GDM1 (cell line): ENCODE measurements at regions not wholly inside any gene's neighbourhood (a gene's known extent, or its start where the extent isn't known, plus 50 kb on each side); places are given as distances from the start of the nearest gene placed in this dataset.

Experiments
- DNase-seq: peaks from one replicate; lab custom pipeline; 2025; lab: John Stamatoyannopoulos, UW

DNA sequence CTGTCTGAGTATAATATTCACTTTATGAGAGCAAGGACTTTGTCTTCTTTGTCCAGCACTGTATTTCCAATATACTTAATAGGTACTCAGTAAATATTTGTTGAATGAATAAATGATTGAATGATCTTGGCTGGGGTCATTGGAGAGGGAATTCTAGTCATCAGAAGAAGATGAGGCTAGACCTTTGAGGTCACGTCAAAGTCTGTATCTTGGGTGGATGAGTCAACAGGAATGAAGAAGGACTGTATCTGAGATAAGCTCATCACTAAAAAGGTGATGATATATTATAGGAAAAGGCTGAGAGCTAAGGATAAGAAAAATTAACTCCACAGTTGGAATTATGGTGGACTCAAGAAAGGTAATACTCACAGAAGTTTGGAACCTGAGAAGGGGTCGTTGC is 125.1 kb upstream of the MAGI3 start:
- DNase-seq: no peak

DNA sequence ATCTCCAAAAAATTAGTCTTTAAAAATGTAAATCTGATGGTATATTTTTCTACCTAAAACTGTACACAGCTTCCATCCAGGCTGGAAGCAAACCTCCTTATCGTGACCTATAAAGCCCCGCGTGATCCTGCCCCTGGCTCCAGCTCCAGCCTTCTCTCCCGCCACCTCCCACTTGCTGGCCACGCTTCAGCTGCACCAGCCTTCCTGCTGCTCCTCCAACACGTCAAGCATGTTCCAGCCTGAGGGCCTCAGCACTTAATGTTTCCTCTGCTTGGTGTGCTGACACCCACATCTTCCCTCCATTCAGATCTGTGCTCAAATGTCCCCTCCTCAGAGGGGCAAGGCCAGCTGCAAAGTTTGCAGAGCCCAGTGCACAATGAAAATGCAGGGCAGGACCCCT is 123.5 kb upstream of the MAGI3 start:
- no peak for DNase-seq

DNA sequence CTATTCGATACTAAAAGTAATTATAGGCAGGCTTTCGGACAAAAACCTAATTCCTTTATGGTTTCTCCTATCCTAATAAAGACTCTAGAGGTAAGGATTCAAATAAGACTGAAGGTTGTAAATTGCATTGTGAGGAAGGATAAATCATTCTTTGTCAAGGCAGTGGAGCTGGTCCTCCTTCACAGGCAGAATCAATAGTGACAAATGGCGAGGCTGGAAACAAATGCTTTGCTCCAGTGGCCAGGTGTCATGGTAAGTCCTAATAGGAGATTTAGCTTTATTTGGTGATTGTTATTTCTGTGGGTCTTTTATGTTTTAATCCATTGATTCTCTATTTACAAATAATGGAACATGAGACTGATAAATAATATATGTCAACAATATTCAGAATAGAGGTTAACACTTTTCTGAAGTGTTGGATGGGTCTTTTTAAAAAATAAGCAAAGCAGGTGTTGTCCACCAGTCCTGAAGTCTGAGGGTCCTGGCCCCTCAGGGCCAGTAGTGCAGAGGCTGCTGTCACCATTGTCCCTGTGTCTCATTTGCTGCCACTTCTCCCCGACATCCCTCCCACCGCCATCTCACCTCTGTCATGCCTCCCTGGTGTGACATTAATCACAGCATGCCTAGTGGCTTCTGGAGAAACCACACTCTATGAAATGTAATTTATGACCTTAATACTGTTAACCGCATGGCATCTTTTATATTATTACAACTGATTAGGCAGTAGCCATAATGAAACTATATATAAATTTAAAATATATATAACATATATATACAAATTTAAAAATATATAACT is 120.9 kb upstream of the MAGI3 start:
- DNase-seq: no peak

DNA sequence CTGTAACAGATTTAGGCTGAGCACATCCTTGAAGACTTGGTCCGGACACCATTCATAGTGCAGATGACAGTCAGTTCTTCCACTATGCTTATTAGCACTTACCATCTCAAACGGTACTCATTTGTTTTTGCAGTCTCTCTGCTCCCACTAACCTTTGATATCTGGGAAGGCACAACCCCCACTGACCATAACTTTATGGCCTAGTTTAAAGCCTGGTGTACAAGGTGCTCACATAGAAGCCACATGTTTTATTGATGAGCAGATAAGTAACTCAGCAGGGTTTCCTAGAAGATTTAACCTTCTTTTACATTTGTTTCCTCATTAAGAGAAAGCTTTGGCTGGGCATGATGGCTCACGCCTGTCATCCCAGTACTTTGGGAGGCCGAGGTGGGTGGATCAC is 119.3 kb upstream of the MAGI3 start:
- no peak for DNase-seq

GRCh38 chr1:113275083-113275482 is 115.2 kb upstream of the MAGI3 start:
- DNase-seq: no peak

- no peak for DNase-seq
These were observed 114.6 kb upstream of the MAGI3 start for GRCh38 chr1:113275691-113276090.

GRCh38 chr1:113276507-113276906 is 113.8 kb upstream of the MAGI3 start:
- DNase-seq: no peak

GRCh38 chr1:113278371-113278770 is 111.9 kb upstream of the MAGI3 start:
- no peak for DNase-seq

GRCh38 chr1:113278777-113279176 is 111.5 kb upstream of the MAGI3 start:
- DNase-seq: no peak

DNA sequence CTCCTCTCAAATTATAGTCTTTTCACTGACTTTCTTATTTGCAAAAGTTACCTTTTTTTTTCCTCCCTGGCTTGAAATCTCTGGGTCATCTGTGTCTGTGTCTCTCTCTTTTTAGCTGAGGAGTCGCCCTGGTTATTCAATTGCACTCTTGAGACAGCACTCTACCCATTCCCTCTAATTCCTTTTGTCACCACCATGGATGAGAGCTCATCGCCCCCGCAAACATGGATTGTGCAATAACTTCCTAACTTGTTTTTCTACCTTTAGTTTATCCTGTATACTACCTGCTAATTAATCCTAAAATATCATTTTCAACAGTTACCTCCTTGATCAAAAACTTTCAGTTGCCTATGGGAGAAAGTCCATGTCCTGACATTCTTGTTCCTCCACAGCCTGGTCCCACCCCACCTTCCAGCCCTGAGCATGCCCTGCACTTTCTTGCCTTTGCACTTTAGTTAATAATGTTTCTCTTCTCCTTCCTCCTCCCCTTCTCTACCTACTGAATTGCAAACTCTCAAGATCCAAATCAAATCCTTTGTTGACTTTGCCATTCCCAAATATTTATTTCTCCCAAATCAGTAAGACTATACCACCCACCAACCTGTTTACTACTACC is 110.4 kb upstream of the MAGI3 start:
- no peak for DNase-seq

GRCh38 chr1:113280581-113280980 is 109.7 kb upstream of the MAGI3 start:
- no peak for DNase-seq

DNA sequence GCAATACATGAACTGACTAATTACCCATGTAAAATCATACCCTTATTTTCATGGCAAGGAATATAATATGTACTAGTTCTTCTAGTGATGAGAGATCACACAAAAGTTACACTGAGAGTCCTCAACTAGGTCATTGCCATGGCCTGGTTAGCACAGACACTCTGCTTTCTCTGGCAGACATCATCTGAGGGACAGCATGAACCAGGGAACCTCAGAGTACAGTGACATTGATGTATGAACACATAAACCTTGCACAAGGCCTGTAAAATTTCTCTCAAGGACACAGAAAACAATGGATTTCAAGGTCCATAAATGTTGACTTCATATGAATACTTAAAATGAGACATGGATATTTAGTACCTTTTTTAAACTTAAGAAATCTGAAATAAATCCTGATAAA is 108.8 kb upstream of the MAGI3 start:
- DNase-seq: no peak

GRCh38 chr1:113282008-113282892 is 108.1 kb upstream of the MAGI3 start:
- no peak for DNase-seq

DNA sequence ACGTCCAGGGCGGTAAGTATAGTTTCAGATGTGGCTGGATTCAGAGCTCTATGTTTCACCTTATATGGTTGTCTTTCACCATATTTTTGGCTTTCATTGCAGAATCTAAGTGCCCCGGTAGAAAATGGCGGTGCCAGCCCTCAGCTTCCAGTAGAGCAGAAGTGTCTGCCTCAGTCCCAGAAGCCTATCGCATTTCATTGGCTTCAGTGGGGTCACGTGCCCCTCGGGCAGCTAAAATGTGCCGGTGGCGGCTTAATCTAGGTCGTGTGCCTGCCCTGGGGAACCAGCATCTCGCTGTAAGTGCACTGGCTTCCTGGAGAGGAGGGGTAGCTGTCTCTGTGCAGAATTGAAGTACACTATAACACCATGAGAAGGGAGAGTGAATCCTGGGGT is 107.4 kb upstream of the MAGI3 start:
- no peak for DNase-seq

DNA sequence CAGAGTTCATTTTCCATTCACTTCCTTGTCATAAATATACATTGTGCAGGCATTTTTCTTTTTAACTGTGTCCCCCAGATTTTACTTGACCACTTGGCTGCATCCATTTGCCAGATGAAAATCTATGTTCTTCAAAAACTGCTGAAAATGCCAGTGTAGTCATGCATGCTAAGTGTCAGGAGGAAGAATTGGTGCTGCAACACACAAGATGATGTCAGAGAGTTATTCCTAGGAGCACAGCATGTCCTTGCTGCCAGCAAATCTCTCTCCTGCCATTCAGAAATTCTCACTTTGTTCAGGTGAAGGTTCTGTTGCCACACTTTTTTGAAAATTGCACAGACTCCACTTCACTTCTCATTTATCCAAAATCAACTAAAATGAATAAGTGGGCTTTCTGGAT is 106.4 kb upstream of the MAGI3 start:
- no peak for DNase-seq

DNA sequence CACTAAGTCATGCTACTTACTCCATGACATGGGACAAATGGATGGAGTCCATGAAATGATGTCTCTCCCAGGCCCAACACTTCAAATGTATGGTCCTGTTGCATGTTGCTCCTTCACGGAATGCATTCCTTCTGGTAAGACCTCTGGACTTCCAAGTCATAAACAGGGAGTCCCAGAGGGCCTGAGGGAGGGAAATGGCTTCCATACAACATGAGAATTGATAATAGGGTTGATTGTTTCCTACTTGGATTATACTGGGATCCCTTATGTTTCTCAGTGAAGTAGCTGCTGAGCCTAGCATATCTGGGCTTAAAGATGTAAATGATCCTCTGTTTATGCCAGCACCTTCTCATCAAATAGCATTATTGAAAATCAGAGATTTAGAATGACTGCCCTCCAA is 104.2 kb upstream of the MAGI3 start:
- no peak for DNase-seq

GRCh38 chr1:113291777-113292602 is 98.3 kb upstream of the MAGI3 start:
- no peak for DNase-seq

DNA sequence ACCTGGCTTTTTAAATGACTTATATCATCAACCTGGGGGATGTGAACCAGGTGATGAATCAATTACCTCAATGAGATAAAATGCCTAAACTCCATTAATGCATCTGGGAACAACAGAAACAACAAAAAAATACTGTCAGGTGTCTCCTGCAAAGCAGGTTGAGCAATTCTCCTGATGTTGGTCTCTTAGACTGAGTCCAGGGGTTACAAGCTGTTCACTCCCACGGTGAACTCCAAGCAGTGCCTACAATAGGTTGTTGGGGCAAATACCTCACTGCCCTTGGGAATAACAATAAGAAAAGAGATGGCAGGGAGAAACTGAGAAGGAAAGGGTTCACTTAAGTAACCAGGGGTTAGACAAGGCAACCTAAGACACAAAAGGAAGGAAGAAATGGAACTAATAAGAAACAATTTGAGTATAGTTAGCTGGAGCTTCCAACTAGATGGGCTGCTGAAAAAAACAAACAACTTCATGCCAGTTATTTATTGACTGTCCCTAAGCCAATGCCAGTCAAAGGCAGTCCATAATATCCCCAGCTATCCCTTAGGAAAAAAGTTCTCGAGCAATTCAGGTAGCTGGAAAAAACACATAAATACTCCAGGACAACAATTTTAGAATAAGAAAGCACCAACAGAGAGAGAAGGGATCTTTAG is 97.6 kb upstream of the MAGI3 start:
- no peak for DNase-seq

DNA sequence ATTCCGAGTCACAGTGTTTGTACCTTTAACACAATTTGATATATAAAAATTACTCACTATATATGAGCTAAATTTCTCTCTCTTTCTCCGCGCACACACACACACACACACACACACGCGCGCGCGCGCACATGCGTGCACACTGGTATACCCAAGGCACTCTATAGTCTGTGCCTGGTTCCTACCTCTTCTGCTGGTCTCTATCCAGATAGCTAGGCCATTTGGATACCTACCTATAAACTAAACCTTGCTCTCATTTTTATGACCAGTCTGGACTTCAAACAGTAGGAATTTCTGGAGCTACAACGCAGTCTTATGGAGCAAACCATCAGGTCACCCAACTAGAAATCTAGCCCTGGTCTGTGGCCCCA is 97.1 kb upstream of the MAGI3 start:
- DNase-seq: no peak

DNA sequence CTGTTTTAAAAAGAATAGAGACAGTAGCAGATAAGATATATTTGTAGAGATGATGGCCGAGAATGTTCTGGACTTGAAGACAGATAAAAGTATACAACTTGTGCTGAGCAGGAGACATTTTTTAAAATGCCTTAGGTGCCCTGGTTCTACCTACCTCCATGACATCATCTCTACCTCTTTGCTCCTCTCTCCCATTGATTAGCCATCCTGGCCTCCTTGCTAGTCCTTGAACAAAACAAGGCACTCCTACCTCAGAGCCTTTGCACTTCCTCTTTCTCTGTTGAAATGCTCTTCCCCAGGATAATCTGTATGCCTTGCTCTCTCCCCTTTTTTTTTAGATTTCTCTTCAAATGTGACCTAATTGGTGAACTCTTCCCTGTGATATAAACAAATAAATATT is 92.6 kb upstream of the MAGI3 start:
- DNase-seq: no peak

- DNase-seq: no peak
These were observed 91.4 kb upstream of the MAGI3 start for GRCh38 chr1:113298941-113299340.

GRCh38 chr1:113302636-113303035 is 87.7 kb upstream of the MAGI3 start:
- no peak for DNase-seq
